OCI-LY1 (cell line): ENCODE measurements at regions not wholly inside any gene's neighbourhood (a gene's known extent, or its start where the extent isn't known, plus 50 kb on each side); places are given as distances from the start of the nearest gene placed in this dataset.

ENCODE experiments used
- EZH2 ChIP-seq: fragments of 200-600 bp; sonication (generic), shearing (Covaris generic); IDR thresholded peaks from 2 replicates; pipeline ENCODE4 v1.8.0; 2017; ENCODE audit warnings: borderline replicate concordance, mixed run types, mild to moderate bottlenecking, antibody characterized with exemption, low read length, moderate library complexity, mixed read lengths
- TF ChIP-seq, protein P1 (sequence below): fragments of 200-600 bp; sonication (generic), shearing (Covaris generic); IDR thresholded peaks from 2 replicates; pipeline ENCODE4 v1.5.1; 2017; ENCODE audit warnings: mild to moderate bottlenecking, antibody characterized with exemption, low read length, moderate library complexity, mixed read lengths

GRCh38 chr21:35775778-35776544 is 284.4 kb downstream of the SETD4 start:
- TF ChIP-seq, protein P1, sequence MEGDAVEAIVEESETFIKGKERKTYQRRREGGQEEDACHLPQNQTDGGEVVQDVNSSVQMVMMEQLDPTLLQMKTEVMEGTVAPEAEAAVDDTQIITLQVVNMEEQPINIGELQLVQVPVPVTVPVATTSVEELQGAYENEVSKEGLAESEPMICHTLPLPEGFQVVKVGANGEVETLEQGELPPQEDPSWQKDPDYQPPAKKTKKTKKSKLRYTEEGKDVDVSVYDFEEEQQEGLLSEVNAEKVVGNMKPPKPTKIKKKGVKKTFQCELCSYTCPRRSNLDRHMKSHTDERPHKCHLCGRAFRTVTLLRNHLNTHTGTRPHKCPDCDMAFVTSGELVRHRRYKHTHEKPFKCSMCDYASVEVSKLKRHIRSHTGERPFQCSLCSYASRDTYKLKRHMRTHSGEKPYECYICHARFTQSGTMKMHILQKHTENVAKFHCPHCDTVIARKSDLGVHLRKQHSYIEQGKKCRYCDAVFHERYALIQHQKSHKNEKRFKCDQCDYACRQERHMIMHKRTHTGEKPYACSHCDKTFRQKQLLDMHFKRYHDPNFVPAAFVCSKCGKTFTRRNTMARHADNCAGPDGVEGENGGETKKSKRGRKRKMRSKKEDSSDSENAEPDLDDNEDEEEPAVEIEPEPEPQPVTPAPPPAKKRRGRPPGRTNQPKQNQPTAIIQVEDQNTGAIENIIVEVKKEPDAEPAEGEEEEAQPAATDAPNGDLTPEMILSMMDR, result no peak
- no peak for TF ChIP-seq EZH2
